ENCODE measurements at regions not wholly inside any gene's neighbourhood (a gene's known extent, or its start where the extent isn't known, plus 50 kb on each side); places are given as distances from the start of the nearest gene placed in this dataset.

- Histone ChIP-seq H2BK20ac (ENCODE audit: low read depth, low read length) (no peak overlapping the region), H3K4ac (ENCODE audit: low read depth, low read length) (no peak overlapping the region), H3K27me3 (ENCODE audit: control insufficient read depth, insufficient read depth, low read length) (no peaks in the 10 kb centered on the region), H3K56ac (ENCODE audit: extremely low read depth, insufficient read depth, low read length) (no peak overlapping the region), H4K91ac (ENCODE audit: insufficient read depth, low read depth, low read length) (no peak overlapping the region), H2BK5ac (ENCODE audit: low read depth, low read length, poor library complexity, severe bottlenecking) (no peak overlapping the region), H4K5ac (ENCODE audit: low read depth, low read length) (no peak overlapping the region), H3K9me1 (ENCODE audit: insufficient read depth, low read length) (no peaks in the 10 kb centered on the region), H3K4me2 (ENCODE audit: low read depth, low read length) (no peak overlapping the region), H3K14ac (replicated peaks; ENCODE audit: low read depth, low read length) (no peak overlapping the region), H3K4me3 (ENCODE audit: insufficient read depth, low read depth, low read length) (no peak overlapping the region), H2AFZ (replicated peaks; ENCODE audit: low read length, poor library complexity) (no peak overlapping the region), H4K8ac (ENCODE audit: low read depth in 2 of 2, low read length in 2 of 2) (no peak overlapping the region), H3K9ac (ENCODE audit: low read depth, low read length) (no peak overlapping the region), H2BK15ac (ENCODE audit: low read depth, low read length) (no peak overlapping the region), H2BK120ac (ENCODE audit: low read depth, low read length) (no peak overlapping the region), H2AK9ac (replicated peaks; ENCODE audit: low read depth, low read length, poor library complexity) (no peak overlapping the region), H3K18ac (ENCODE audit: low read depth, low read length) (no peak overlapping the region), H3K79me1 (ENCODE audit: low read depth in 1 of 2, low read length in 2 of 2) (no peaks in the 10 kb centered on the region), H2AK5ac (ENCODE audit: low read depth, low read length) (no peak overlapping the region), H4K20me1 (ENCODE audit: insufficient read depth, low read length) (no peaks in the 10 kb centered on the region), H3K9me3 (ENCODE audit: control insufficient read depth, insufficient read depth, low read length) (no peaks in the 10 kb centered on the region), H3K4me1 (ENCODE audit: control insufficient read depth, insufficient read depth, low read length) (no peaks in the 10 kb centered on the region), H3K36me3 (ENCODE audit: control insufficient read depth, insufficient read depth, low read length) (no peaks in the 10 kb centered on the region), H3K27ac (ENCODE audit: insufficient read depth, low read length) (no peak overlapping the region), H3K23ac (ENCODE audit: low read depth, low read length) (no peak overlapping the region)
- TF ChIP-seq RFX5 (IDR thresholded peaks at IDR 0.05; ENCODE audit: low read depth, low read length) (no peak), RAD21 (IDR thresholded peaks at IDR 0.05; ENCODE audit: low read length) (no peak), ELK1 (IDR thresholded peaks at IDR 0.05; ENCODE audit: borderline replicate concordance, low read depth, low read length) (no peak), RCOR1 (IDR thresholded peaks at IDR 0.05; ENCODE audit: insufficient replicate concordance, low read length) (no peak), USF2 (IDR thresholded peaks at IDR 0.05; ENCODE audit: low read depth, low read length) (no peak), MAZ (IDR thresholded peaks at IDR 0.05; ENCODE audit: borderline replicate concordance, low read depth, low read length) (no peak), BHLHE40 (IDR thresholded peaks at IDR 0.05; ENCODE audit: low read depth, low read length) (no peak), CHD1 (IDR thresholded peaks at IDR 0.05; ENCODE audit: low read depth, low read length) (no peak), FOS (IDR thresholded peaks at IDR 0.05; ENCODE audit: low read depth, low read length) (no peak), SMC3 (IDR thresholded peaks at IDR 0.05; ENCODE audit: low read depth, low read length) (no peak), NFE2L2 (IDR thresholded peaks at IDR 0.05; ENCODE audit: low read depth, low read length) (no peak), MAFK (IDR thresholded peaks at IDR 0.05; ENCODE audit: low read depth, low read length) (no peak), CEBPB (IDR thresholded peaks at IDR 0.05; ENCODE audit: low read depth, low read length) (no peak), MXI1 (IDR thresholded peaks at IDR 0.05; ENCODE audit: borderline replicate concordance, low read depth, low read length) (no peak), POLR2A (IDR thresholded peaks at IDR 0.05; ENCODE audit: low read depth, low read length) (no peak), CTCF (conservative IDR thresholded peaks at IDR 0.05; ENCODE audit: low read depth, low read length) (no peak)
- no CpG with 5 or more reads among the region's 2 CpGs for WGBS, 2 experiments (ENCODE audit: extremely low coverage in 2 of 2, insufficient read length in 1 of 2)
- dilution Hi-C loops (cut with HindIII; ENCODE audit: low sequenced_read_pairs, unreplicated experiment) (no loop called here), intact Hi-C loops (cut with micrococcal nuclease) (no loop called here), in situ Hi-C loops (cut with MboI; ENCODE audit: low sequenced_read_pairs) (no loop called here)
- CTCF ChIA-PET = interaction anchor here (0.6 to 0.7 kb wide), 3 partner anchors 9 to 742 kb away, joined by 3 to 5 read pairs (median 3); no protein-coding TSS in a partner anchor
- POLR2A ChIA-PET (ENCODE audit: unreplicated experiment) = interaction anchor here (0.6 kb wide), 1 partner anchor 767 kb away, joined by 5 read pairs; no protein-coding TSS in a partner anchor
- no peak for DNase-seq
- ATAC-seq (ENCODE audit: low read depth) = no peak
- no TSS peak for BruUV-seq (replicated peaks)
These were observed 81.8 kb downstream of the TRIML1 start for GRCh38 chr4:188221090-188221489.

Data from IMR-90 (cell line).